Transverse colon (tissue), 4 donors: ENCODE measurements at regions not wholly inside any gene's neighbourhood (a gene's known extent, or its start where the extent isn't known, plus 50 kb on each side); places are given as distances from the start of the nearest gene placed in this dataset.
"Not testable (repeated sequence)": the region's sequence is repeated elsewhere in the genome, so short reads cannot be mapped to it uniquely, and the experiment has no call there.

Experiments used
- DNase-seq: peaks from one replicate; pipeline ENCODE4 v3.0.0-alpha.2; 2019
- H3K27ac ChIP-seq, 4 donors: fragments of 200-600 bp; sonication (generic); 2 replicates each; pipeline ENCODE4 v1.5.1; 2016 to 2018; ENCODE audit warnings: inconsistent platforms in 4 of 4
- H3K27me3 ChIP-seq: fragments of 200-600 bp; sonication (generic); 2 replicates; pipeline ENCODE4 v1.5.1; 2017; ENCODE audit warnings: inconsistent platforms
- H3K36me3 ChIP-seq, 4 donors: fragments of 200-600 bp; sonication (generic); 2 replicates each; pipeline ENCODE4 v1.5.1; 2017 to 2019; ENCODE audit warnings: inconsistent platforms in 4 of 4
- H3K4me1 ChIP-seq, 4 donors: fragments of 200-600 bp; sonication (generic); 2 replicates each; pipeline ENCODE4 v1.5.1; 2017 to 2020; ENCODE audit warnings: inconsistent platforms in 4 of 4
- H3K4me3 ChIP-seq, 4 donors: fragments of 200-600 bp; sonication (generic); 1 replicate in 1 of 4; 2 replicates in 3 of 4; pipeline versions ENCODE4 v1.5.1 to v1.6.1; 2017 to 2019; ENCODE audit warnings: inconsistent platforms in 4 of 4
- H3K9me3 ChIP-seq, 2 donors: fragments of 200-600 bp; sonication (generic); 2 replicates each; pipeline ENCODE4 v1.5.1; 2017 to 2019; ENCODE audit warnings: inconsistent platforms in 2 of 2
- EP300 ChIP-seq: sonication (generic); formaldehyde crosslinking; IDR thresholded peaks from one replicate; pipeline ENCODE4 v1.6.1; 2017; ENCODE audit warnings: antibody characterized with exemption, low read depth
- POLR2A ChIP-seq: fragments of 450-650 bp; IDR thresholded peaks from one replicate; pipeline ENCODE4 v1.6.1; 2016; ENCODE audit warnings: antibody characterized with exemption, mild to moderate bottlenecking, moderate library complexity
- POLR2AphosphoS5 ChIP-seq, 3 donors: sonication (generic); formaldehyde crosslinking; IDR thresholded peaks; one replicate each; pipeline ENCODE4 v1.6.1; 2016; ENCODE audit warnings: antibody characterized with exemption in 3 of 3
- WGBS, 2 donors: methylation state at CpG; one replicate each; pipeline ENCODE4 v1.1.5; 2018; ENCODE audit warnings: low coverage in 1 of 2; 5-methylcytosine and 5-hydroxymethylcytosine counted together
- in situ Hi-C, 4 donors: fragments of 200-750 bp; cut with MboI; loops; one replicate each; pipeline versions ENCODE4 v1.15.0 to v1.15.1; 2017; ENCODE audit warnings: low sequenced_read_pairs in 3 of 4, low pct_ligation_motif_present in 1 of 4, low pct_unique_long_range_greater_than_20kb in 1 of 4
- intact Hi-C: fragments of 100-400 bp; cut with DNase I; formaldehyde crosslinking; loops from one replicate; pipeline ENCODE4 v1.15.1; 2023; ENCODE audit warnings: low total_unique reads
- TF ChIP-seq, protein P1 (sequence below), 5 experiments: fragments of 200-600 bp in 3 of 5; fragments of 450-650 bp in 2 of 5; sonication (generic) in 3 of 5; IDR thresholded peaks; 1 replicate in 2 of 5; 2 replicates in 3 of 5; pipeline ENCODE4 v1.5.1; 2016 to 2017; ENCODE audit warnings: antibody characterized with exemption in 5 of 5, inconsistent platforms in 3 of 5, mild to moderate bottlenecking in 2 of 5, moderate library complexity in 1 of 5

DNA sequence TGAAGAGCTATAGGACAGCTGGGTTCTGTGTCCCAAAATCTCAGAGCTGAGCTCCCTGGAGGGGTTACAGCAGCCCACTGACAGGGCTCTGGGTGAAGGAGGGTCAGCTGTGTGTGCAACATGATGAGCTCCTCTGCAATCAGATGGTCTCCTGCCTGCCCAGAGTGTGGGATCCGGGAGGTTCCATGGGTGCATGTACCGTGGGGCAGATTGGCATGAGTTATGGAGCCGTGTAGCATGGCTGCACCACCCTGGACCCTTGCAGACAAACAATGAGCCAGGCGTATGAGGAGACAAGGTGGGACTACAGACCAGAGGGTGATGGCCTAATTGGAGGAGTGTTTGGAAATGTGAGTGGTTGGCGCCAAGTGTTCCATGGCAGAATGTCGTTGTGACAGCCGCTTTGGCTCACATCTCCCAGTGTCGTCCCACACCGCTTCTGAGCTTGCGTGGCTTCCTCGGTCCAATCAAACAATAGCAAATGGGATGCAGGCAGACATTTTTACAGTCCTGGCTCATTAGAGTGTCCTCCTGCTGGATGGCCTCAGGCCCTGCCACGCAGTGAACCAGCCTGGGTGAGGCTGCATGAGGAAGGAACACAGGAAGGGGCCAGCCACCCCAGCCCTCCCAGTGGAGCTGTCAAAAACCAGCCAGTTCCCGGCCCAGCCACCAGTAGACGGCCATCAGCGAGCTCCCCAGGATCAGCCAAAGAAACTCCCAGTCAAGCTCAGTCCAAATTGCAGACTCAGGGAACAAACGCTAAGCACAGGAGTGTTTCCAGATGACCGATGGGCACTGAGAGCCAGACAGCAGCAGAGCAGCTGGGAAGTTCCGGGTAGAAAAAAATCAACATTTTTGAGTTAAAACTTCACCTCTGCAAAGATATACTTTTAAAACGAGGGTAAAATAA is 1066.9 kb downstream of the BRD1 start:
- WGBS, 2 donors: 72 to 83% methylated on average over 4 to 19 of the region's 19 CpGs
- in situ Hi-C loops: no loop called here
- H3K4me3 ChIP-seq: no peak overlapping the region
- H3K36me3 ChIP-seq: no peaks in the 10 kb centered on the region
- H3K4me1 ChIP-seq: no peaks in the 10 kb centered on the region
- H3K27ac ChIP-seq: no peak overlapping the region
- no peaks in the 10 kb centered on the region for H3K27me3 ChIP-seq
- H3K9me3 ChIP-seq: peaks cover 0 to 7% of the 10 kb centered on the region in 2 donors
- TF ChIP-seq EP300: no peak
- no peak for TF ChIP-seq POLR2A
- TF ChIP-seq, protein P1, sequence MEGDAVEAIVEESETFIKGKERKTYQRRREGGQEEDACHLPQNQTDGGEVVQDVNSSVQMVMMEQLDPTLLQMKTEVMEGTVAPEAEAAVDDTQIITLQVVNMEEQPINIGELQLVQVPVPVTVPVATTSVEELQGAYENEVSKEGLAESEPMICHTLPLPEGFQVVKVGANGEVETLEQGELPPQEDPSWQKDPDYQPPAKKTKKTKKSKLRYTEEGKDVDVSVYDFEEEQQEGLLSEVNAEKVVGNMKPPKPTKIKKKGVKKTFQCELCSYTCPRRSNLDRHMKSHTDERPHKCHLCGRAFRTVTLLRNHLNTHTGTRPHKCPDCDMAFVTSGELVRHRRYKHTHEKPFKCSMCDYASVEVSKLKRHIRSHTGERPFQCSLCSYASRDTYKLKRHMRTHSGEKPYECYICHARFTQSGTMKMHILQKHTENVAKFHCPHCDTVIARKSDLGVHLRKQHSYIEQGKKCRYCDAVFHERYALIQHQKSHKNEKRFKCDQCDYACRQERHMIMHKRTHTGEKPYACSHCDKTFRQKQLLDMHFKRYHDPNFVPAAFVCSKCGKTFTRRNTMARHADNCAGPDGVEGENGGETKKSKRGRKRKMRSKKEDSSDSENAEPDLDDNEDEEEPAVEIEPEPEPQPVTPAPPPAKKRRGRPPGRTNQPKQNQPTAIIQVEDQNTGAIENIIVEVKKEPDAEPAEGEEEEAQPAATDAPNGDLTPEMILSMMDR (IDR thresholded peaks at IDR 0.05): no peak
- TF ChIP-seq POLR2AphosphoS5 (IDR thresholded peaks at IDR 0.05): no peak
- intact Hi-C loops: no loop called here
- DNase-seq: no peak

DNA sequence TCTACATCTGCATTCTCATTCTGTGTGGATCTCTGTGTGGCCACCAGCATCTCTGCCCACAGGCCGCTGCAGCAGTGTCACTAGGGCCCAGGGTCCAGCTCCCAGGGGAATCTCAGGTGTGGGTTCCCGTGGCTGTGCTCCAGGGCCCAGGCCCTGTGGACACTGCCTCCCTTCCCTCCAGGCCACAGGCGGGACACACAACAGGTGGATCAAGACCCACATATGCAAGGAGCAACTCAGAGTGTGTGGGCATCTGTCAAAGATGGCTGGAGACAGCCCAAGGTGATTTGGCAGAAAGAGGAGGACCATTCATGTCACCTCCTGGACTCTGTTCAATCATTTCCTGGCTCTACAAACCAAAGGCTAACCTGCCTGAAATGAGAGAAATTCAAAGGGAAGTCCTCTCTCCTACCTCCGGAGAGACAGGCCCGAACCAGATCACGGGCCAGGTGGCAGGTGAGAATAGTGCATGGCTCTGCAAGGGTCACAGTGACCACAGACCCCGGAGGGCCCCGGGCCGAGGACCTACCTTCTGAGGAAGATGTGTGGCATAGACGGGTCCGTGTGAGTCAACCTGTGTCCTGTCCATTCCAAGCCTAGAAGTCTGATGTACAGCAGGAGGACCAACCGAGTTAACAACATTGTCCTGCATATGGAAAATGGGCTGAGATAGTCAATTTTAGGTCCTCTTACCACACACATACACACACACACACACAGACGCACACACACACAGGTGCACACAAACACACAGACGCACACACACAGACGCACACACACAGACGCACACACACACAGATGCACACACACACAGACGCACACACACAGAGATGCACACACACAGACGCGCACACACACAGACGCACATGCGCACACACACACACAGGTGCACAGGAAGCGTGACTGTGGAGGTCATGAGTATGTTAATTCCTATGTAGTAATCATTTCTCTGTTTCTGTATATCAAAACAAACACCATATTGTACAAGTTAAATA is 1068.5 kb downstream of the BRD1 start:
- H3K27me3 ChIP-seq: no peaks in the 10 kb centered on the region
- H3K4me1 ChIP-seq: no peaks in the 10 kb centered on the region
- no peak for DNase-seq
- H3K36me3 ChIP-seq: no peaks in the 10 kb centered on the region
- H3K4me3 ChIP-seq: no peak overlapping the region
- TF ChIP-seq POLR2AphosphoS5 (IDR thresholded peaks at IDR 0.05): no peak
- TF ChIP-seq EP300: no peak
- TF ChIP-seq, protein P1 (IDR thresholded peaks at IDR 0.05): no peak
- TF ChIP-seq POLR2A: no peak
- in situ Hi-C loops: no loop called here
- H3K27ac ChIP-seq: no peak overlapping the region
- 78% methylated on average over 20 of the region's 22 CpGs; no CpG with 5 or more reads in 1 of the 2 donors for WGBS, 2 donors
- intact Hi-C loops: no loop called here
- no peaks in the 10 kb centered on the region for H3K9me3 ChIP-seq

DNA sequence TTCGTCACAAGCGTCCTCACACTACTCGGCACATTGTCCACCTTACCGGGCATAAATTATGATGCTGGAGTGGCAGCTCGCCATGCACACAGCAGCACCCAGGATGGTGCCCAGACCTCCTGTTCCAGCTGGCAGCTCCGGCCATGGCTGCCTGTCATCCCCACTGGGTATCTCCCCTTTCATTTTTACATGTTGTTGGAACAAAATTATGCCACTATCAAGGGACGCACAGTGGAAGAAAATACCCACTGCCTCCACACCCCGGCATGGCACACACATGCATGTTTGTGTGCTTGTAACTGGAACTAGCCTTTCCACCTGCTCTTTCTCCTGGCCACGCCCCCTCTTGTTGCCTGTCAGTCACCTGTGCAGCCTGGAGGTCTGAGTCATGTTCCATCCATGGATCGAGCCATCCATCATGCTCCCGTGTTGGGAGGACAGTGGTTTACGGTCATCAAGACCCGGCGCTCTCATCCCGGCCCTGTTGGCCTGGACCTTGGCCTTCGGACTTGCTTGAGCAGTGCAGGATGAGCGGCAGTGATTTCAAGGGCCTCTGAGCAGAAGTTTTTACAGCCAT is 1069.6 kb downstream of the BRD1 start:
- 77% methylated on average over 17 of the region's 17 CpGs; no CpG with 5 or more reads in 1 of the 2 donors for WGBS, 2 donors
- H3K27ac ChIP-seq: no peak overlapping the region
- intact Hi-C loops (no loop called here), in situ Hi-C loops (no loop called here)
- H3K4me1 ChIP-seq: no peaks in the 10 kb centered on the region
- H3K9me3 ChIP-seq: no peaks in the 10 kb centered on the region
- H3K36me3 ChIP-seq: no peaks in the 10 kb centered on the region
- no peaks in the 10 kb centered on the region for H3K27me3 ChIP-seq
- no peak for DNase-seq
- TF ChIP-seq POLR2AphosphoS5 (IDR thresholded peaks at IDR 0.05) (no peak), EP300 (no peak), POLR2A (no peak)
- TF ChIP-seq, protein P1 (IDR thresholded peaks at IDR 0.05): no peak
- H3K4me3 ChIP-seq: no peak overlapping the region

DNA sequence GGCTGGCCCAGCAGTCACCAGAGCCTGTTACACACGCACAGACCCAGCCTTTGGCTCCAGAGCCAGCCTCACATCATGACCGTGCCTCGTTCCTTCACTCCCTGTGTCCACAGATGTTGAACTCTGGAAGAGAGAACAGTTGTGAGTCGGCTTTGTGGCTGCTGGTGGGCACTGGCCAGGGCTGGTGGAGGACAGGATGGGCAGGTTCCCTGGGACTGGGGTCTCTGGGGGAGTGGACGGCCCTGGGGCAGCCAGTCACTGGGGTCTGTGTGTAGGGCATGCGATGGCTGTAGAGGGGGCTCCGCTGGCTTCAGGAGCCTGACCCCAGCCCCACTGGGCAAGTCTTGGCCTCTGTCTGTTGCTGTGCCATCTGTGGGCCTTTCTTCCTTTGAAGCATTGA is 1070.1 kb downstream of the BRD1 start:
- in situ Hi-C loops: no loop called here
- DNase-seq: no peak
- Histone ChIP-seq H3K9me3 (no peaks in the 10 kb centered on the region), H3K27me3 (no peaks in the 10 kb centered on the region), H3K4me1 (no peaks in the 10 kb centered on the region), H3K4me3 (no peak overlapping the region), H3K36me3 (no peaks in the 10 kb centered on the region), H3K27ac (no peak overlapping the region)
- intact Hi-C loops: no loop called here
- TF ChIP-seq POLR2A (no peak), EP300 (no peak), POLR2AphosphoS5 (IDR thresholded peaks at IDR 0.05) (no peak)
- TF ChIP-seq, protein P1 (IDR thresholded peaks at IDR 0.05): no peak
- 77% methylated on average over 7 of the region's 7 CpGs; no CpG with 5 or more reads in 1 of the 2 donors for WGBS, 2 donors

DNA sequence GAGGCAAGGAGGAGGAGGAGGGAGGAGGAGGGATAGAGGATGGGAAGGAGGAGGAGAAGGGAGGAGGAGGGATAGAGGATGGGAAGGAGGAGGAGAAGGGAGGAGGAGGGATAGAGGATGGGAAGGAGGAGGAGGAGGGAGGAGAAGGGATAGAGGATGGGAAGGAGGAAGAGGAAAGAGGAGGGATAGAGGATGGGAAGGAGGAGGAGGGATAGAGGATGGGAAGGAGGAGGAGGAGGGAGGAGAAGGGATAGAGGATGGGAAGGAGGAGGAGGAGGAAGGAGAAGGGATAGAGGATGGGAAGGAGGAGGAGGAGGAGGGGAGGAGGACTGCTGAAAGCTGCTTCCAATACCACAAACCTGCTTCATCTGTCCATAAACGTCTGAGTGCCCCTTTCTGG is 1070.5 kb downstream of the BRD1 start:
- H3K27me3 ChIP-seq, H3K36me3 ChIP-seq, H3K27ac ChIP-seq, DNase-seq, H3K4me1 ChIP-seq, H3K4me3 ChIP-seq, H3K9me3 ChIP-seq, in situ Hi-C loops, intact Hi-C loops: not testable (repeated sequence)
- WGBS, 2 donors: 18% methylated on average over 1 of the region's 1 CpG; no CpG with 5 or more reads in 1 of the 2 donors
